ENCODE measurements at regions not wholly inside any gene's neighbourhood (a gene's known extent, or its start where the extent isn't known, plus 50 kb on each side); places are given as distances from the start of the nearest gene placed in this dataset.

GRCh38 chr3:152621006-152621868 is 213.7 kb upstream of the P2RY1 start:
- in situ Hi-C loops (cut with MboI), result no loop called here
- Histone ChIP-seq H2AFZ (ENCODE audit: control insufficient read depth, low read depth, low read length) (no peak overlapping the region), H3K27ac (ENCODE audit: control insufficient read depth, insufficient read depth) (no peak overlapping the region), H3K36me3 (ENCODE audit: control insufficient read depth in 2 of 2, insufficient read depth in 2 of 2, low read length in 1 of 2) (no peaks in the 10 kb centered on the region), H3K79me2 (ENCODE audit: control insufficient read depth, insufficient read depth, low read length) (no peaks in the 10 kb centered on the region), H3K27me3 (replicated peaks in 1 of 2; ENCODE audit: control insufficient read depth in 2 of 2, insufficient read depth in 2 of 2, low read length in 1 of 2) (no peaks in the 10 kb centered on the region), H3K4me3 (no peak overlapping the region), H4K20me1 (ENCODE audit: control insufficient read depth, insufficient read depth) (no peaks in the 10 kb centered on the region), H3K9ac (ENCODE audit: control insufficient read depth, insufficient read depth, low read length) (no peak overlapping the region), H3K4me2 (ENCODE audit: control insufficient read depth, insufficient read depth) (no peak overlapping the region), H3K9me3 (replicated peaks; ENCODE audit: control insufficient read depth, insufficient read depth, low read length) (no peaks in the 10 kb centered on the region), H3K4me1 (ENCODE audit: control insufficient read depth, insufficient read depth, low read length) (no peaks in the 10 kb centered on the region)
- FAIRE-seq (no peak), ATAC-seq (no peak), DNase-seq (ENCODE audit: low read depth, low spot score) (no peak)
- WGBS (ENCODE audit: insufficient coverage, insufficient replicate concordance, low lambda C conversion rate, missing lambda C conversion rate), result 59% methylated on average over 8 of the region's 8 CpGs
- ChIA-PET RAD21 (ENCODE audit: unreplicated experiment) (no interaction called here), SMC1A (ENCODE audit: uncharacterized antibody, unreplicated experiment) (interaction anchor here (0.7 to 1.5 kb wide), 2 partner anchors 19 to 25 kb away, joined by 3 to 4 read pairs; no protein-coding TSS in a partner anchor), POLR2A (interaction anchor here (0.6 kb wide), 1 partner anchor 140 kb away, joined by 3 read pairs; no protein-coding TSS in a partner anchor), CTCF (interaction anchor here (0.6 kb wide), 1 partner anchor 90 kb away, joined by 3 read pairs; no protein-coding TSS in a partner anchor)
- TF ChIP-seq CEBPZ (IDR thresholded peaks at IDR 0.05; ENCODE audit: low read depth, low read length) (no peak), TBL1XR1 (IDR thresholded peaks at IDR 0.05; ENCODE audit: low read depth, low read length) (no peak), SMAD5 (IDR thresholded peaks at IDR 0.05; ENCODE audit: low read depth) (no peak), SIX5 (IDR thresholded peaks at IDR 0.05; ENCODE audit: low read depth, low read length, severe bottlenecking) (no peak), TARDBP (IDR thresholded peaks at IDR 0.05; ENCODE audit: borderline replicate concordance) (no peak), KAT2A (conservative IDR thresholded peaks at IDR 0.05; ENCODE audit: control insufficient read depth, low read depth, low read length) (no peak), HCFC1 (IDR thresholded peaks at IDR 0.05; ENCODE audit: low read length) (no peak), ELK1 (IDR thresholded peaks at IDR 0.05; ENCODE audit: low read depth, low read length) (no peak), EZH2 (IDR thresholded peaks at IDR 0.05; ENCODE audit: borderline replicate concordance, control insufficient read depth, low read depth, low read length) (no peak), CHD2 (IDR thresholded peaks at IDR 0.05; ENCODE audit: borderline replicate concordance, low read depth, low read length) (no peak)
- intact Hi-C loops (cut with micrococcal nuclease; ENCODE audit: unreplicated experiment), result no loop called here
- no TSS peak for BruUV-seq (replicated peaks)
